A673 (cell line): ENCODE measurements at regions not wholly inside any gene's neighbourhood (a gene's known extent, or its start where the extent isn't known, plus 50 kb on each side); places are given as distances from the start of the nearest gene placed in this dataset.

ENCODE experiments used
- EZH2 ChIP-seq: fragments of 200-600 bp; sonication (generic); IDR thresholded peaks from 2 replicates; pipeline ENCODE4 v1.6.1; 2017; ENCODE audit warnings: borderline replicate concordance, low read depth, mild to moderate bottlenecking, mixed read lengths, antibody characterized with exemption, low read length; ENCODE audit not compliant: poor library complexity, severe bottlenecking
- TF ChIP-seq, protein P1 (sequence below): fragments of 300-800, 200-600 bp; sonication (generic); conservative IDR thresholded peaks from 2 replicates; pipeline ENCODE4 v1.5.1; 2017; ENCODE audit warnings: low read depth, mild to moderate bottlenecking, antibody characterized with exemption, low read length, moderate library complexity, mixed read lengths

DNA sequence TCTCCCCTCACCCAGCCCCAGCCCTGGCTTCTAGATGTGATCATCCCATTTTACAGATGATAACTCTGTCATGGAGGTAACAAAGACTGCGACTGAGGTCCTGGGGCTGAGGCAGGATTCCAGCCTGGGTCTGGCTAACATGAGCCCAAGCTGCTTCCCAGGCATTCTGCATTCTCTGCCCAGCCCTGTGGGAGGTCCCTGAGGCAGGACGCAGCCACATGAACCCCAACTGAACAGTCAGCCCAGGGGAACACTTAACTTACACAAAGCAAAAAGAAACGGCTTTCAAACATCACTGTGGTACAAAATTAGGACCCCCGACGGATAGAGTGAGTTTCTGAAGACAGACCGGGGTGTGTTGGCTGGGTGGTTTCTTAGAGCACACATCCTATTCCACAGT, 135.3 kb downstream of the ACKR3 start:
- no peak for TF ChIP-seq EZH2
- TF ChIP-seq, protein P1, sequence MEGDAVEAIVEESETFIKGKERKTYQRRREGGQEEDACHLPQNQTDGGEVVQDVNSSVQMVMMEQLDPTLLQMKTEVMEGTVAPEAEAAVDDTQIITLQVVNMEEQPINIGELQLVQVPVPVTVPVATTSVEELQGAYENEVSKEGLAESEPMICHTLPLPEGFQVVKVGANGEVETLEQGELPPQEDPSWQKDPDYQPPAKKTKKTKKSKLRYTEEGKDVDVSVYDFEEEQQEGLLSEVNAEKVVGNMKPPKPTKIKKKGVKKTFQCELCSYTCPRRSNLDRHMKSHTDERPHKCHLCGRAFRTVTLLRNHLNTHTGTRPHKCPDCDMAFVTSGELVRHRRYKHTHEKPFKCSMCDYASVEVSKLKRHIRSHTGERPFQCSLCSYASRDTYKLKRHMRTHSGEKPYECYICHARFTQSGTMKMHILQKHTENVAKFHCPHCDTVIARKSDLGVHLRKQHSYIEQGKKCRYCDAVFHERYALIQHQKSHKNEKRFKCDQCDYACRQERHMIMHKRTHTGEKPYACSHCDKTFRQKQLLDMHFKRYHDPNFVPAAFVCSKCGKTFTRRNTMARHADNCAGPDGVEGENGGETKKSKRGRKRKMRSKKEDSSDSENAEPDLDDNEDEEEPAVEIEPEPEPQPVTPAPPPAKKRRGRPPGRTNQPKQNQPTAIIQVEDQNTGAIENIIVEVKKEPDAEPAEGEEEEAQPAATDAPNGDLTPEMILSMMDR, result no peak
